Endothelial cell of umbilical vein (primary cell): ENCODE measurements at regions not wholly inside any gene's neighbourhood (a gene's known extent, or its start where the extent isn't known, plus 50 kb on each side); places are given as distances from the start of the nearest gene placed in this dataset.

Experiments
- BruUV-seq: library from RNA; stranded (reverse); fragments of 400-500 nt; replicated peaks from 2 replicates; lab custom pipeline; 2021; lab: Mats Ljungman, UMichigan
- CTCF ChIA-PET: fragments of 300-600, 350-600 bp; sonication (Branson Sonifier 250); formaldehyde crosslinking; loops from one replicate; lab custom pipeline; 2021; ENCODE audit warnings: antibody characterized with exemption, inconsistent platforms; lab: Charles Lee
- POLR2A ChIA-PET: fragments of 300-600, 350-600 bp; sonication (Branson Sonifier 250); formaldehyde crosslinking; loops from one replicate; lab custom pipeline; 2021; ENCODE audit warnings: antibody characterized with exemption, inconsistent platforms; lab: Charles Lee
- DNase-seq: peaks from one replicate; pipeline ENCODE4 v3.0.0-alpha.2; 2011; ENCODE audit warnings: low read depth, low spot score
- FAIRE-seq: peaks from 2 replicates; lab custom pipeline; 2011; peaks lifted over from hg19 to GRCh38; lab: Jason Lieb, UNC
- H2AFZ ChIP-seq: 2 replicates; pipeline ENCODE4 v1.6.0; 2012; ENCODE audit warnings: low read depth, low read length, control low read depth, inconsistent platforms
- H3K27ac ChIP-seq: 2 replicates; pipeline ENCODE4 v1.5.1; 2011; ENCODE audit warnings: low read depth, mild to moderate bottlenecking, control low read depth, low read length, moderate library complexity; ENCODE audit not compliant: insufficient read depth
- H3K27me3 ChIP-seq, 2 experiments: 2 replicates each; pipeline versions ENCODE4 v1.6.0 to v1.6.1; 2011; ENCODE audit warnings: low read length in 2 of 2, mixed read lengths in 1 of 2; ENCODE audit not compliant: control insufficient read depth in 2 of 2, insufficient read depth in 2 of 2
- H3K36me3 ChIP-seq, 2 experiments: 2 replicates in 1 of 2; 3 replicates in 1 of 2; pipeline ENCODE4 v1.5.1; 2011; ENCODE audit warnings: low read length in 2 of 2, mild to moderate bottlenecking in 1 of 2, moderate library complexity in 1 of 2; ENCODE audit not compliant: control insufficient read depth in 2 of 2, insufficient read depth in 2 of 2; ENCODE audit errors: extremely low read depth in 1 of 2
- H3K4me1 ChIP-seq: 3 replicates; pipeline ENCODE4 v1.5.1; 2011; ENCODE audit warnings: mild to moderate bottlenecking, low read length; ENCODE audit not compliant: control insufficient read depth, insufficient read depth; ENCODE audit errors: extremely low read depth
- H3K4me2 ChIP-seq: 2 replicates; pipeline ENCODE4 v1.6.1; 2011; ENCODE audit warnings: low read length, control low read depth, mixed read lengths; ENCODE audit not compliant: insufficient read depth
- H3K4me3 ChIP-seq, 3 experiments: fragments of 200-600 bp in 1 of 3; sonication (generic), shearing (Covaris generic) in 1 of 3; replicated peaks in 1 of 3; 2 replicates each; pipeline ENCODE4 v1.5.1; 2011 to 2016; ENCODE audit warnings: control low read depth in 3 of 3, low read length in 3 of 3, mild to moderate bottlenecking in 2 of 3, inconsistent platforms in 1 of 3, low read depth in 1 of 3, moderate library complexity in 1 of 3; ENCODE audit not compliant: insufficient read depth in 1 of 3
- H3K79me2 ChIP-seq: 2 replicates; pipeline ENCODE4 v1.6.0; 2012; ENCODE audit warnings: low read length, inconsistent platforms; ENCODE audit not compliant: control insufficient read depth, insufficient read depth
- H3K9ac ChIP-seq: replicated peaks from 2 replicates; pipeline ENCODE3; 2011; ENCODE audit warnings: low read length, control low read depth; ENCODE audit not compliant: insufficient read depth; ENCODE audit errors: extremely low read depth
- H3K9me1 ChIP-seq: replicated peaks from 3 replicates; pipeline ENCODE4 v1.6.0; 2011; ENCODE audit warnings: mild to moderate bottlenecking, low read length; ENCODE audit not compliant: control insufficient read depth, insufficient read depth; ENCODE audit errors: extremely low read depth
- H3K9me3 ChIP-seq: replicated peaks from 2 replicates; pipeline ENCODE4 v1.5.1; 2012; ENCODE audit warnings: low read length, inconsistent platforms; ENCODE audit not compliant: control insufficient read depth, insufficient read depth
- H4K20me1 ChIP-seq: replicated peaks from 2 replicates; pipeline ENCODE3; 2011; ENCODE audit warnings: mild to moderate bottlenecking, low read length; ENCODE audit not compliant: control insufficient read depth, insufficient read depth; ENCODE audit errors: extremely low read depth
- CTCF ChIP-seq, 2 donors: IDR thresholded peaks; 1 replicate in 1 of 2; 2 replicates in 1 of 2; pipeline ENCODE4 v1.5.1; 2011; ENCODE audit warnings: low read length in 2 of 2, mild to moderate bottlenecking in 2 of 2, moderate library complexity in 2 of 2, control low read depth in 1 of 2, inconsistent platforms in 1 of 2, low read depth in 1 of 2; ENCODE audit not compliant: insufficient read depth in 1 of 2; ENCODE audit errors: extremely low read depth in 1 of 2
- EZH2 ChIP-seq: IDR thresholded peaks from 2 replicates; pipeline ENCODE4 v1.6.1; 2012; ENCODE audit warnings: borderline replicate concordance, low read depth, mild to moderate bottlenecking, moderate library complexity, low read length, inconsistent platforms; ENCODE audit not compliant: severe bottlenecking
- FOS ChIP-seq: IDR thresholded peaks from 2 replicates; pipeline ENCODE4 v1.6.1; 2011; ENCODE audit warnings: mild to moderate bottlenecking, low read length, moderate library complexity, borderline replicate concordance; ENCODE audit not compliant: insufficient read depth
- GATA2 ChIP-seq: IDR thresholded peaks from 2 replicates; pipeline ENCODE4 v1.7.0; 2011; ENCODE audit warnings: low read depth, mild to moderate bottlenecking, moderate library complexity, mixed read lengths, low read length; ENCODE audit not compliant: insufficient read length, insufficient read depth
- JUN ChIP-seq: IDR thresholded peaks from 2 replicates; pipeline ENCODE4 v1.6.1; 2011; ENCODE audit warnings: borderline replicate concordance, low read depth; ENCODE audit not compliant: insufficient read length, insufficient read depth
- MAX ChIP-seq: IDR thresholded peaks from 2 replicates; pipeline ENCODE4 v1.6.1; 2011; ENCODE audit not compliant: insufficient read depth, insufficient read length
- MYC ChIP-seq: IDR thresholded peaks from one replicate; pipeline ENCODE4 v1.6.1; 2011; ENCODE audit warnings: mild to moderate bottlenecking, low read depth, low read length
- POLR2A ChIP-seq: IDR thresholded peaks from 2 replicates; pipeline ENCODE4 v1.6.1; 2012; ENCODE audit warnings: low read depth, mild to moderate bottlenecking, control low read depth, low read length
- POLR2AphosphoS5 ChIP-seq: IDR thresholded peaks from 2 replicates; pipeline ENCODE4 v1.6.1; 2012; ENCODE audit warnings: low read depth, mild to moderate bottlenecking, control low read depth, low read length, moderate library complexity; ENCODE audit not compliant: insufficient read depth
- dilution Hi-C: fragments of 300-500 bp; cut with MboI; formaldehyde crosslinking; loops from one replicate; pipeline ENCODE4 v1.15.0; 2019; ENCODE audit warnings: low sequenced_read_pairs; ENCODE audit not compliant: extremely low pct_ligation_motif_present
- intact Hi-C: fragments of 100-400 bp; cut with micrococcal nuclease; formaldehyde crosslinking; loops from one replicate; pipeline ENCODE4 v1.10.0; 2022

GRCh38 chr4:14364953-14365536 lies 637.2 kb upstream of the CPEB2 start:
- TF ChIP-seq MYC (no peak), GATA2 (no peak), EZH2 (no peak), POLR2A (no peak), MAX (no peak), POLR2AphosphoS5 (no peak), FOS (no peak), JUN (no peak), CTCF (IDR thresholded peaks at IDR 0.05; ENCODE audit: extremely low read depth in 1 of 2, insufficient read depth in 1 of 2, low read depth in 1 of 2, low read length in 2 of 2) (no peak)
- CTCF ChIA-PET = no interaction called here
- H2AFZ ChIP-seq = no peak overlapping the region
- BruUV-seq = no TSS peak
- intact Hi-C loops (no loop called here), dilution Hi-C loops (no loop called here)
- H3K4me1 ChIP-seq = no peaks in the 10 kb centered on the region
- no peaks in the 10 kb centered on the region for H3K79me2 ChIP-seq
- H3K4me3 ChIP-seq = no peak overlapping the region
- no peak overlapping the region for H3K4me2 ChIP-seq
- DNase-seq (no peak), FAIRE-seq (no peak)
- H3K27ac ChIP-seq = no peak overlapping the region
- POLR2A ChIA-PET = no interaction called here
- H3K9me1 ChIP-seq = no peaks in the 10 kb centered on the region
- H3K36me3 ChIP-seq = no peaks in the 10 kb centered on the region
- no peaks in the 10 kb centered on the region for H4K20me1 ChIP-seq
- no peak overlapping the region for H3K9ac ChIP-seq
- H3K9me3 ChIP-seq = peaks cover 8% of the 10 kb centered on the region
- no peaks in the 10 kb centered on the region for H3K27me3 ChIP-seq
